ENCODE measurements at regions not wholly inside any gene's neighbourhood (a gene's known extent, or its start where the extent isn't known, plus 50 kb on each side); places are given as distances from the start of the nearest gene placed in this dataset.
"Not testable (repeated sequence)": the region's sequence is repeated elsewhere in the genome, so short reads cannot be mapped to it uniquely, and the experiment has no call there.

DNA sequence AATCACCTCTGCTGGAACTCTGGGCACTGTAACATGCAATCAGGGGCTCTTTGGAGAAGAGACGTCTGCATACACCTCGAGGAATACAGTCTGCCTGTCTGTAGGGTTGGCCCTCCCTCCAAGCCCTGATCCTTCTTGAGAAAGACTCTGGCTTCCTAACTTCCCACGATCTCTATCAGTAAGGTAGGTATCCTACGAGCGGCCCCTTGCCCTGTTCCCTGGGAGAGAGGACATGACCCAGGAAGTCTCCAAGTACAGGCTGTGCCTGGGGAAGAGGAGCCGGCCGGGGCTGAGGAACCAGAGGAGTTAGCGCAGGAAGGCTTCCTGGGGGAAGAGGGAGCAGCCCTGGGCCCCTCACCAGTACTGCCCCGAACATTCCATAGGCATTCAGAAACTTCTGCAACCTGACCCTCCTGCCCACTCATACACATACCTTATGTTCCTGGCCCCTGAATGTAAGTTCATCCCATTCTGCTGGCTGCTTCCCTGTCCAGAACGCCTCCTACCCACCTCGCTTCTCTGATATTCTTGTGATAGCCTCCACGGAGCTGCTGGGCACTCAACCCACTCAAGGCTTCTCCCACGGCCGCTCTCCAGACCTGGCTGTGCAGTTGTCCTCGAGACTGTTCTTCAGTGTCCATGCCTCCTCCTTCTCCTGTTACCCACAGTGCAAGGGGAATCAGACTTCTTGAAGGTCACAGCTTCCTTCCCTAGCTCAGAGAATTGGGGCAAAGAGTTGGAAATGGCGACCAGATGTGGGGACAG, 116.1 kb downstream of the CYP26B1 start:
- no peak for DNase-seq

DNA sequence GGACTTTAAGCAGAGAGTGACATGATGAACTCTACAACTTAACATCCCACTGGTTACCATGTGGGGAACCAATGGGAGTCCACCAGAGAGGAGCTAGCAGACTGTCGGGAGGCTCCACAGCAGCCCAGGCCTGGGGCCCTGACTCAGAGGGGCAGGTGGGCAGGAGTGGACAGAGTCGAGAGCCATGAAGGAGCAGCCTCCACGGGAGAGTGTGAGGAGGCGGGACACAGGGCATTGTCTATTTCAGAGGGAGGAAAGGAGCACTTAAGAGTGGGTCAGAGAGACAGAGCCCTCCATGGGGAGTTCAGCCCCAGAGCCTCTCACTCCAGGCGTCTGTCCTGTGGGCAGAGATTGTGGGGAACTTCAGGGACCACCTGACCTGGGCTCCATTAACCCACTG, 118.7 kb downstream of the CYP26B1 start:
- DNase-seq = no peak

DNA sequence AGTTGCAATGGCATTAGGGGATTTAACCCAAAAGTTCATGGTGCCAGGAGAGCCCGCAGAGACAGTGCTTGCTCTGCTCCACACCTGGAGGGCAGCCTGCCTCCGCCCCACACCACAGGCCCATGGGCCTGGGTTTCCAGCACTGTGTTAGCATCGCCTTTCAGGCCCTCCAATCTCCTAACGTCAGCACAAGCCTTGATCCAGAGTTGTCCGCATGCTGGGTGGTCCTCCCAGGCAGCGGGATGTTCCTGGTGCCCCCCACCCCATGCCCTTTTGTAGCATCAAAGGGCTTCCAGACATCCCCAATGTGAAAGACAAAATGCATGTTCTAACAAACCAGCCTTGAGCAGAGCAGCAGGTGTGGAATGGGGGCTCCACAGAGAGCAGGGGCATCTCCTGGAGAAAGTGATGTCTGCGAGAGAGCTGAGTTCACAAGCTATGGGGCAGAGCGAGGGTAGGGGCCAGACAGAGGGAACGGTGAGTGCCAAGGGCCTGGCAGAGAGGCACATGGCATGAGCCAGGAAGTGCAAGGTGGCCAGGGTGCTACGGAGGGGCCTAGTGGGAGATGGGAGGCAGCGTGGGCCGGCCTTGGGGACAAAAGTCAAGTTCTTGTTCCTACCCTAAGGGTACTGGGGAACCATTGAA, 119.2 kb downstream of the CYP26B1 start:
- DNase-seq = no peak

DNA sequence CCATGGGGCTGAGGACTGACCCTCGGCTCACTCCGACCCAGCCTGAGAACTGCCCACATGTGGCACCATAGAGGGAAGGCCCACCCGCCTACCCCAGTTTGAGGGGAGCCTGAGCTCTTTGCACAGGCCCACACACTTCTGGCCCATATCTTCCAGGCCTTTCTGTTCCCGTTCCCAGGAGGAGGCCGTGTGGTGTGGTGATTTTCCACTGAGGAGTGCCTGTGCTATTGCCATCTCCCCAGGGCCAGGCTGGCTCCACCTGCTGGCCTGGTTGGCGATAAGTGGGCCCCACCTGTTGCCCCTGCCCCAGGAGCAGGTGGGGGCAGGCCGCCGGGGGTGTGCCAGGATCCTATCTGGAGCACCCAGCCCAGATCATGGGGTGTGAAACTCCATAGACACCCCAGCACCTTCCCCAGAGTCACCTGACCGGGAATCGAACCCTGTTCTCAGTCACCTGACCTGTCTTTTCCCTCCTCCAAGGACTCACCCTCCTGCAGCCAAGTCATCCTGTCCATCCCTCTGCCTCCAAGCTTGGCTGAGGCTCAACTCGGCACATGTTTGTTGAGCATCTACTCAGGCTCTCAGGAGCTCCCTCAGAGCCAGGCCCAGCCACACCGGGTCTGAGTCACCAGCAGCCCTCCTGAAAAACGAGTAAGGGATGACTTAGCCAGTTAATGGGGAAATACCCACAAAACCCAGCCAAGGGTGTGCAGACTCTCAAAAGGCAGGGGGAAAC, 120.1 kb downstream of the CYP26B1 start:
- no peak for DNase-seq

DNA sequence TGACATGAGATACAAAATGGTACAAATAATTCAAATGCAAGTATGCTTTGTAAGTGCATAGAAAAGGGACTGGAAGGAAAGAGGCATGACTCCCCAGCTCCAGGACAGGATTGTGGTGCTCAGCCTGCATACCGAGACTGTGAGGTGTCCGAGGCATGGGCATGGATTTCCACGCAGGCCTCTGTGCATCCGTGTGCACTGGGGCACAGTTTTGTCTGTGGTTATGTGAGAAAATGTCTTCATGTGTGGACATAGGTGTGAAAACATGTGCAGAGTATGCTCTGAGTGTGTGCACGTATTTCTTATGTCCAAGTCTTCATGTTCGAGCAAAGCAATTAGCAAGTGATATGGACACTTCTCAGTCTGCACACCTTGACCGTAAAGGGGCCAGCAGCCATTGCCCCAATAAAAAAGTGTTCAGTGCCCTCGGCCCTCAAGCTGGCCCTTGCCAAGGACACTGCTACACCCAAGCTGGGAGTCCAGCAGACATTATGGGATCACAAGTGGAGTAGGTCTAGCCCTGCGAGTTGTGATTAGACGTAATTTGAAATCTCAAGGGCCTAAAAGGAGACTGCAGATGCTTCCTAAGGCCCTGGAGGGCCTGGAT, 120.7 kb downstream of the CYP26B1 start:
- no peak for DNase-seq

DNA sequence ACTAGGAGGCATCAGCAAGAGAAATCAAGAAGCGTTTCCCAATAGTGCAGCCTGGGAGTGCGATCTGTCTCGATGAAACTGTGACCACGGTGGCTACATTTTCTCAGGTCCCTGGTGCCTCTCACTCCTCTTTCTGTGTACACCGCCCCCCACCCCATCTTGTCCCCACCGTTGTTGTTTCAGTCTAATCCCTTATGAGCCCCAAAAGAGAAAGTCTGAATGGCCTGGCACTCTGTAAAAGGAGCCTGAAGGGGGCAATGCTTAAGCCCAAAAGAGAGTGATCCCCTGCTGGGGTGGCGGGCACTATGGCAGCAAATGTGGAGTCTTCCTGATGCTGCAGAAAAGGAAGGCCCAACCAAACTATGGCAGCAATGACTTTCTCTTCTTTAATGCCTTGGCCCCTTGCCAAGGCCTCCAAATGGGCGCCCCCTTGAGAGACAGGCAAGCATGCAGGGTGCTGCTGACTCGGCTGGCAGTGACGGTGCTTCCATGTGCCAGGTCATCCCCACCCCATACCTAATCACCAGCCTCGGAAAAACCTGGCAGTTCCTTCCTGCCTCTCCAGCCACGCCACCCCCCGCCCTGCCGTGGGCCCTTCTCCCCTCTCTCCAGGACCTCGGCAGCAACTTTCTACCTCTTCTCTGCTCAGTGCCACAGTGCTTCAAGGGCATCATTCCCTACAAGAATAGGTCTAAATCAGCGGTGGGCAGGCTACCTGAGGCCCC, 123.0 kb downstream of the CYP26B1 start:
- peak; percentile 46 for DNase-seq

DNA sequence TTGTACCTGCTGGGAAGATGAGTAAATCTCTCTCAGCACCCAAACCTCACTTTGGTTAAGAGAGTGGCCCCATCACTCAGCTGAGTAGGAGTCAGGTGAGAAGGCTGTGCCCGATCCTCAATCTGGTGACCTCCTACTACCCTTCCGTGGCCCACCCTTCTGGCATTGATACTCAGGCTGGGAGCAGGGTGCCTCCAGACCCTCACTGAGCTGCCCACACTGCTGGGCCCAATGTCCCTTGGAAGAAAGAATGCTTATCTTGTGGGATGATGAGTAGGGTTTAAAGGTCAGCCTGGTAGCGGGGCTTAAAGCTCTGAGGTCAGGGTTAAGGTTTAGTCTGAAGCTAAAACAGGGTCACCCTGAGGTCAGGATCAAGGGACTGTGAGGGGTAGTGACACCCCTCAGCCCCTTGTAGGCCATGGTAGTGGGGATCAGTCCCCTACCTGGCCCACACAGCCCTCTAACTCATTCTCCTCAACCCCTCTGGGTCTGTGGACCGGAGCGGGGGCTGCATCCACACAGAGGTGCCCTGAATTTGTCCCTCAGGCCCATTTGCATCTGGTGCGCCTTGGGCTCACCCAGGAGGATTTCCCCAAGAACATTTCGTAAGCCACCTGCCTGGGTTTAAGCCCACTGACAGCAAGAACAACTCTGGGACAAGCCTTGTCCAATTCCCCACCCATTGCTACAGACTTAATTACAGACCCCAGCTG, 123.8 kb downstream of the CYP26B1 start:
- DNase-seq = no peak

DNA sequence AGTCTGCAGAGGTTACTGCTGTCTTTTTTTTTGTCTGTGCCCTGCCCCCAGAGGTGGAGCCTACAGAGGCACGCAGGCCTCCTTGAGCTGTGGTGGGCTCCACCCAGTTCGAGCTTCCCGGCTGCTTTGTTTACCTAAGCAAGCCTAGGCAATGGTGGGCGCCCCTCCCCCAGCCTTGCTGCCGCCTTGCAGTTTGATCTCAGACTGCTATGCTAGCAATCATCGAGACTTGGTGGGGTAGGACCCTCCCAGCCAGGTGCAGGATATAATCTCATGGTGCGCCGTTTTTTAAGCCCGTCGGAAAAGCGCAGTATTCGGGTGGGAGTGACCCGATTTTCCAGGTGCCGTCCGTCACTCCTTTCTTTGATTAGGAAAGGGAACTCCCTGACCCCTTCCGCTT, 126.3 kb downstream of the CYP26B1 start:
- not testable (repeated sequence) for DNase-seq

DNA sequence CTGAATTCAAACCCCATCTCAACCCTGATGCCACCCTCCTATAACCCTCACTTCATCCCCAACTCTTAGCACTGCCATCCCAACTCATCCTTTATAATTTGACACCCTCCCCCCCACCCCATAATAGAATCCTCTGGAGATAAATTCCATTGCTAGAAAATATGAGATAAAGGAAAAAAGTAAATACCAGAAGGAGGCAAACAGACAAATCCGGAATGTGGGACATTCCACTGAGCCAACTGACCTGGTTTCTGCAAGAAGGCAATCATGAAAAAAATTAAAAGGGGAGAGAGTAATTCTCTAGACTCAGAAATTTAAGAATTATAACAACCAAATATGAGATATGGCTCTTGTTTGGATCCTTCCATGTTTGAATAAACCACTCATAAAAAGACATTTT, 132.4 kb downstream of the CYP26B1 start:
- no peak for DNase-seq

DNA sequence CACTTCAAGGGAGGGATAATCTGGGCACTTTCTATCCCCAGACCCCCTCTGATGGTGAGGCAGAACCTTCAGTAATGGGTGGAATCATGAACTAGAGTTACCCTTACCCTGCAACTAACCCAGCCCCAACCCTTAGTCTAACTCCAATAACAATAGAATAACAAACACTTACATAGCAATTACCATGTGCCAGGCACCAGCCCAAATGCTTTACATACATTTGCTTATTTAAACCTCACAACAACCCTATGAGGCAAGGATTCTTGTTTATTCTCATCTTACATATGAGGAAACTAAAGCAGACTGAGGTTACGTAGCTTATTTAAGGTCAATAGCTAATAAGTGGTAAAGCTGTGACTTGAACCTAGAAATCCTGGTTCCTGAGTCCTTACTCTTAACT, 132.8 kb downstream of the CYP26B1 start:
- no peak for DNase-seq

DNA sequence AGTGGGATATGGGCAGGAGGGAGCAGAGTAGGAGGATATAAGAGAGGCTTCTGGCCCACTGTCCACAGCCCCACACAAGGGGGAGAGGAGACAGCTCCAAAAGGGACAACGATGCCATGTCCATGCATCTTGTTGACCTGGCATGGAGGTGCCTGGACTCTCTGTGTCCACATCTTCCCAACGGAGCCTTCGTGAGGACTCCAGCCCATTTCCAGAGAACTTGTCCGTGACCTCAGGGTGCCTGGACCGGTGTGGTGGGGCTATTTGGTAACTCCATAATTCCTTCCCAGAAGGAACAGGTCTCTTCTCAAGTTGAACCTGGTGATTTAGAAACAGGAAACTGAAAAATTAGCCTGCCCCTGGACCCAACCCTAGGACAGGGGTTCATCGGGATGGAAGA, 133.9 kb downstream of the CYP26B1 start:
- no peak for DNase-seq

DNA sequence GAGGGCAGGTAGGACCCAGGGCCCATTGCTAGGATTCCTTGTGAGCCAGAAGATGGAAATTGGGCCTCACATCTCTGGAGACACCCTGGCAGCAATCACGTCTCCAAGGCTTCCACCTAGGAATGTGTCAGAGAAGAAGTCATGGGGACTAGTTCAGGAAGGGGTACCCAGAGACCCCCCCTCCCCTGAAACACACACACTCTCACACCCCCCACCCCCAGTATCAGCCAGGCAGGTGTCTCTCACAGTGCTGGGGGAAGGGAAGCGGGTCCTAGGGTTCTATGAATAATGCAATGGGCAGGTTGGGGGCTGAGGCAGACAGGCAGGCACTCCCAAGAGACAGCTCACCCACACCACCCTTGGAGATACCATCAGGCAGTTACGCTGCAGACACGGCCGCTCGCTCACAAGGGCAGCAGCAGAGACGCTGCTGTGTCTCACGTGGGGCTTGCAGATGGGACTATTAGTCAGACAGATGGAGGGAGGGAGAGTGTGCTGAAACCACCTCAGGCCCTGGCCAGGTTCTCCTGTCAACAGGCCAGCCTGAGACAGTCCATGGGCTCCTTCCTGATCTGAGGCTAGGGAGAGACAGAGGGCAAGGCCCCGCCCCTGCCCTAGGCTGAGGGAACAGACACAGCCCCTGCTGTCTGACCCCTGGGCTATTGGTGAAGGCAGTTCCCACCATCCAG, 134.6 kb downstream of the CYP26B1 start:
- no peak for DNase-seq

DNA sequence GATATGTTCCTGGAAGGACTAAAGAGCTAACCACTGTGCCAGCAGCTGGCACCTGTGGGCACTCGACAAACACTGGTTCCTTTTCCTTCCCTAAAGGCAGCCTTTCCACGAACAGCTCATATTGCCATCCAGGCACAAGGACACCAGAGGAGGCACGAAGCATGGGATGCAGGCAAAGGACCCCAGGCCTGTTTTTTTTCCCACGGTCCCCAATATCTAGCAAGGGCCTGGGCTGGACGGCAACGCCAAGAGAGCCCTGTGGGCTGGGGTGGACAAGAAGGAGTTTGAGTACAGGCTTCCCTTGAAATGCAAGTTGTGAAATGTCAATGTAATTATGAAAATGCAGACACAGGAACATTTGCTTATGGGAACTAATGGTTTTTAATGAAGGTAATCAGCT, 135.9 kb downstream of the CYP26B1 start:
- DNase-seq = no peak

DNA sequence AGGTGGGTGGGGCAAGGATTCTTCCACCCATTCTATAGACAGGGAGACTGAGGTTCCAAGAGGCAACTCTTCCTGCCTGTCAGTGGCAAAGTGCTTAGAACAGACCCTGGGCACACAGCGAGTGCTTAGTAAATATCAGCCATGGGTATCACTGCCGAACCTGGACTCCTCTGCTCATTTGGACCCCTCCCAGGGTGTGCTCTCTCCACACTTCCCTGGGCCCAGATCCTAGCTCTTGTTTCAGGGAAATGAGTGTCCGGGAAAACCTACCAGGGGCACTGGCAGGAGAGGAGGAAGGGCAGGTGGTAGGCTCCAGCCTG, 136.3 kb downstream of the CYP26B1 start:
- DNase-seq = no peak

DNA sequence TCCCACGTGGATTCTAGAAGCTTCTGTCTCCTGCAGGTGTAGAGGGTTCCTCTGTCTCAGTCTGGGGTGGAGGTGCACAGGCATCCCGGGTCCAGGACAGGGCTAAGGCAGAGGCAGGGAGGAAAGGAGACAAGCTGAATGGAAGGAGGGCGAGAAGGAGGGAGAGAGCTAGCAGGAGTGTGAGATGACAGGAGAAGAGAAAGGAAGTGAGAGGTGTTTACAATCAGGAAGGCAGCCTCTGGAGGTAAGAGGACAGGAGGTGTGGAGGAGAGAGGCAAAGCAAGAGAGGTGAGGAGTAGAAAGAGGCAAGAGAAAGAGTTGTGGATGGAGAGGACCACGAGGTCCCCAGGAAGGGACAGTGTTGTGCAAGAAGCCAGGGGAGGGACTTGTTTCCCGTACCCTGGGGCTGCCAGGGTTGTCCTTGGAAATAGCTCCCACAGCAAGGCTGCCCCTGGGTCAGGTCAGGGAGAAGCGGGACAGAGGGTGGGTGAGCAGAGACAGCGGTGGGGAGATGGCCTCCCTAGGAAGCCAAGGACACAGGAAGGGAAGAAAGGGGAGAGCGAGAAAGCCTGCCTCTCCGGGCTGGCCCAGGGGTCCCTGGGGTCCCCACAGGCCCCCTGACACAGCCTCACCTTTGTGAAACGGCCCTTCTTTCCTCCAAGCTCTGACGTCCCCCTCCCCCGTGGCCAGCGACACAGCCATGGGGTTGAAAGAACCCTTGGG, 136.9 kb downstream of the CYP26B1 start:
- no peak for DNase-seq

DNA sequence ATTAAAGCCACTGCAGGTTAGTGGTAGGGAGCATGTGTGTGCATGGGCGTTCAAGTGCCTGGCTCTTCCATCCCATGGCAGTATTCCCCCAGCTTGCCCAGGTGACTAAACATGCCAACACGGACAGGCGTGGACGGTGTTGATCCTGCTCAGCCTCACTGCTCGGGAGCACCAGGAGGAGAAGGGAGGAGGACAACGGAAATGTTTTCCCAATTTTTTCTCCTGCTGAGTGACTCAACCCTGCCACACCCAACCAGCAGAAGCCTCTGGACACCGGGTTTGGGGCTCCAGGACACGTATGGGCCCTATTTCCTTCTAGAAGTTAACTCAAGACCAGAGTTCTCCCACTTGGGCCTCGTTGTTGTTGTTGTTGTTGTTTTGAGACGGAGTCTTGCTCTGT, 139.1 kb downstream of the CYP26B1 start:
- no peak for DNase-seq

DNA sequence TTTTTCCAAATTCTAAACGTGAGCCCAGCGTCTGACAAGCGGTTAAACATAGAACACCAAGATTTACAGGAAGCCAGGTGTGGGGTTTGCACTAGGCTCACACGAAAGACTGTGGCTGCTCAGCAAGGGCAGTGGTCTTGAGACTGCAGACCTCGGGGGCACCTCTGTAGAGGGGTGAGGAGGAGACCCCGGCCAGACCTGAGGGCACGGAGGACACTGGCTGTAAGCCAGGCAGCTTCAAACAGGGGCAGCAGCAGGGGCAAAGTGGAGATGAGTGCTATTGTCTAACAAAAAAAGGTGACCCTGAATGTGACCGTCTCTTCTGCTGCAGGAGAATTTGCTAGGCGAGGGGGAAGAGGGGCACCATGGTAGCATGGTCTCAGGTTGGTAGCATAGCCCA, 140.3 kb downstream of the CYP26B1 start:
- DNase-seq = no peak

DNA sequence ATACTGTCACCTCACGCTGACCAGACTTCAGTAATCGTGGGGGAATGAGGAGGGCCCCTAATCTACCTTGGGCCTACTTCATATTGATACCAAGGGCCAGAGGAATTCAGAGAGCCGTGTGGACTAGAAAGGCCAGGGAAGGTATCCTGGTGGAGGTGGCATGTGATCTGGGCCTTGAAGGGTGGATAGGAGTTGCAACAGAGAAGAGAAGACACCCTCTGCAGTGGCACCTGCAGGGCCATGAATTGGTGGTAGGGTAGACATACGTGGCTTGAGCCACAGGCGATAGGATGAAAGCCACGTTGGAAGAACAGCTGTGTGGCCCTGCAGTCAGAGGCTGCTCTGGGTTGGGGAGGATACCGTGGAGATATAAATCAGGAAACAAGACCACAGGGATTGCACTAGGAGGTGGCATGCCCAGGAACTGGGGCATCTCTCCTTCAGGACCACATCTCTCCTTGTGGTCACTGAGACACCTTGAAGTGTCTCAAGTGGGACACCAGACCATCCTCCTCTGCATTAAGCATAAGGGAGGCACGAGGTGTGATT, 141.4 kb downstream of the CYP26B1 start:
- no peak for DNase-seq

DNA sequence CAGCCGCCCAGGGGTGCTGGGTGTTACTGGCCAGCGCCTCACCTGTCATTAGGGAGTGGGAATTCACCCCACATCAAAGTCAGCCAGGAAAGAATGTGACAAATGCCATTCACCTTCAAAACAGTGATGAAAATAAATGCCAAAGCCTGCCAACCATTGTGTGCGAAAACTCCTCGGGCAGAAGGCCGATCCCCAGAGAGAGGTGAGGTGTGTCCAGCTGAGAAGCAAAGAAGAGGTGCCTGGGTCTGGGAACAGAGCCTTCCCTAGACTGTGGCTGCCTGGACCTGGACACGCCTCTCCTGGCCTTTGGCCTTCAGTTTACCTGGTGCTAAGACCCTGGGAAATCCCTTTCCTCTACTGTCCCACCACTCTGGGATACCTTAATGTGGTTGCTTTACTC, 142.7 kb downstream of the CYP26B1 start:
- no peak for DNase-seq

DNA sequence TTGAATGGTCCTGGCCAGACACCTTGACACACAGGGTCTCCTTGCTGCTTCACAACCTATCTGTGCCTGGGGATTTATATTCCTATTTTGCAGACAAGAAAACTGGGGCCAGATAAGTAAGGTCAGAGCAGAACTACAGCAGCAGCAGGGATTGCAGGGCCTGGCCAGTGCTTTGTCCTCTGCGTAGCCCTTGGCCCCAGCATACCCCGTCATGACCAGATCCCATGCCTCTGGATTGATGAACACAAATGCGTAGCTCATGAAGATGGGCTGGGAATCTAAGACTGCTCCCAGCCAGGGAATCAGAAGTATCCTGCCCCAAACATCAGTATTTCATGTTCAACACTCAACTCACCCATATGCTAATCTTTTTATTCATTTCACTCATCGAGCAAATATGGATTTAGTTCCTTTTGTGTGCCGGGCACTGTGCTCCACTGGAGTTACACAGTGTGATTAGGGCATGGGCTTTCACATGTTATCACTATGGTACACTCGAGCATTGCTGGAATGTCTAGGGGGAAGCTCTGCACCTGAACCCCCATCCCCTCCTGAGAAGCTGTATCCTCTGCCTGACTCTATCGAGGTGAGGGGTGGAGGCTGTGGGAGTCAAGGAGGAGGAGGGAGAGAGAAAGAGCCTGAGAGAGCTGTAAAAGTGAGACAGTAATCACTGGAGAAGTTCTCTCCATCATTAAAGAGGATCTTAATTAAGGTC, 143.3 kb downstream of the CYP26B1 start:
- no peak for DNase-seq

Measured in NCI-H1105 (cell line).